OCI-LY3 (cell line): ENCODE measurements at regions not wholly inside any gene's neighbourhood (a gene's known extent, or its start where the extent isn't known, plus 50 kb on each side); places are given as distances from the start of the nearest gene placed in this dataset.

Experiments
- EZH2phosphoT487 ChIP-seq: fragments of 200-600 bp; shearing (Covaris generic); IDR thresholded peaks from 2 replicates; pipeline ENCODE4 v1.6.1; 2018; ENCODE audit warnings: antibody characterized with exemption, mixed run types, low read depth
- TF ChIP-seq, protein P1 (sequence below): fragments of 200-600, 300-600 bp; sonication (generic); IDR thresholded peaks from 2 replicates; pipeline ENCODE4 v1.5.1; 2014; ENCODE audit warnings: antibody characterized with exemption, low read length, low read depth

DNA sequence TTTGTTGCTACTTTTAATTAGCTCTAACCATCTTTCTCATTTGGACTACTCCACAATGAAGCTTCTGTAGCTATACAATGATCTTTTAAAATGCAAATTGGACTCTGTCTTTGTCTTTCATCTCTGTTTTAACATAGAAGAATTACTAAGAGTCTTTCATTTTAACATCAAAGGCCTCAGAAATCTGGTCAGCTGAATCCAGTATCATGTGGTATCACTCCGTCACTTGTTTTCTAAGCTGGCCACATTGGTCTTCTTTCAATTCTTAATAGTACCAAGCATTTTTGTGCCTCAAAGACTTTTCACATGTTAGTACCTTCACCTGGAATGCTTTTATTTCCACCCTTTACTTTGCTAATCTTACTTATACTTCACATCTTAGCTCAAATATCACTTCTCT is 95.5 kb upstream of the SLC16A7 start:
- TF ChIP-seq, protein P1, sequence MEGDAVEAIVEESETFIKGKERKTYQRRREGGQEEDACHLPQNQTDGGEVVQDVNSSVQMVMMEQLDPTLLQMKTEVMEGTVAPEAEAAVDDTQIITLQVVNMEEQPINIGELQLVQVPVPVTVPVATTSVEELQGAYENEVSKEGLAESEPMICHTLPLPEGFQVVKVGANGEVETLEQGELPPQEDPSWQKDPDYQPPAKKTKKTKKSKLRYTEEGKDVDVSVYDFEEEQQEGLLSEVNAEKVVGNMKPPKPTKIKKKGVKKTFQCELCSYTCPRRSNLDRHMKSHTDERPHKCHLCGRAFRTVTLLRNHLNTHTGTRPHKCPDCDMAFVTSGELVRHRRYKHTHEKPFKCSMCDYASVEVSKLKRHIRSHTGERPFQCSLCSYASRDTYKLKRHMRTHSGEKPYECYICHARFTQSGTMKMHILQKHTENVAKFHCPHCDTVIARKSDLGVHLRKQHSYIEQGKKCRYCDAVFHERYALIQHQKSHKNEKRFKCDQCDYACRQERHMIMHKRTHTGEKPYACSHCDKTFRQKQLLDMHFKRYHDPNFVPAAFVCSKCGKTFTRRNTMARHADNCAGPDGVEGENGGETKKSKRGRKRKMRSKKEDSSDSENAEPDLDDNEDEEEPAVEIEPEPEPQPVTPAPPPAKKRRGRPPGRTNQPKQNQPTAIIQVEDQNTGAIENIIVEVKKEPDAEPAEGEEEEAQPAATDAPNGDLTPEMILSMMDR: no peak
- no peak for TF ChIP-seq EZH2phosphoT487
